Fibroblast of upper back skin (primary cell): ENCODE measurements at regions not wholly inside any gene's neighbourhood (a gene's known extent, or its start where the extent isn't known, plus 50 kb on each side); places are given as distances from the start of the nearest gene placed in this dataset.
"Not testable (repeated sequence)": the region's sequence is repeated elsewhere in the genome, so short reads cannot be mapped to it uniquely, and the experiment has no call there.

Source experiments
- DNase-seq: peaks from one replicate; pipeline ENCODE4 v3.0.0-alpha.2; 2013

- DNase-seq = no peak
Measured at GRCh38 chr6:140354296-140354695, 979.8 kb upstream of the CITED2 start.

- no peak for DNase-seq
Measured at GRCh38 chr6:140353536-140353935, 979.1 kb upstream of the CITED2 start.

DNA sequence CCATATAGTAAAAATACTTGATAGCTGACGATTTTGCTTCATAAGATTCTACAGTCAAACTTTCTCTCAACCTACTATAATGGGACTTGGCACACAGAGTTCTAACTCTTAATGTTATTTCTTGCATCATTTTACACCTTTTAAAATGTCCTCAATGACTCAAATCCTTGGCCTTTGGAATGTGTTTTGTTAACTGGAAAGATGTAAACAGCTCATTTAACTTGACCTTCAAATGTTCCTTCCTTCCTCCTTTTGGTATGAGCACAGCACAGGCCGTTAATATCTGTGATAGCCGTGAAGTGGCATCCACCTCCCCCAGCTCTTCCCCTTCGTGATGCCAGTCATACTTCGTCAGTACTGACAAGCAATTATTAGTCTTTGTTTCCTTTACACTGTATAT lies 972.0 kb upstream of the CITED2 start:
- no peak for DNase-seq

GRCh38 chr6:140345935-140346334 lies 971.5 kb upstream of the CITED2 start:
- no peak for DNase-seq

GRCh38 chr6:140344142-140344913 lies 969.9 kb upstream of the CITED2 start:
- DNase-seq = peak; percentile 73

GRCh38 chr6:140343128-140343527 lies 968.7 kb upstream of the CITED2 start:
- no peak for DNase-seq

GRCh38 chr6:140341272-140341671 lies 966.8 kb upstream of the CITED2 start:
- DNase-seq = no peak

DNA sequence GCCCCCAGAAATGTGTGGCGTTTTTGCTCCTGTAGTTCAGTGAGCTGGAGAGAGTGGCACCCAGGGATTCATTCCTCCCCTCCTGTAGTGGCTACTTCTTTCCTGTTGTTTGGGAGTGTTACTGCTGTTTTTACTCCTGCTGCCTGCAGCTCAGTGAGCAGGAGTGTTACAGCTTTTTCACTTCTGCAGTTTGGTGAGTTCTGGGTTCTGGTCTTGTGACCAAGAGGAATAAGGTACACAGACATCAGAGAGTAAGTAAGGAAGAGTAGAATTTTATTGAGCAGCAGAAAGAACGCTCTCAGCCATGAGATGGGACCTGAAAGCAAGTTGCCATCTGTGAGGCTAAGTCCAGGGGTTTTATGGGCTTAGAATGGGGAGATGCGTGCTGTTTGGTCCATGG lies 966.3 kb upstream of the CITED2 start:
- DNase-seq = no peak

DNA sequence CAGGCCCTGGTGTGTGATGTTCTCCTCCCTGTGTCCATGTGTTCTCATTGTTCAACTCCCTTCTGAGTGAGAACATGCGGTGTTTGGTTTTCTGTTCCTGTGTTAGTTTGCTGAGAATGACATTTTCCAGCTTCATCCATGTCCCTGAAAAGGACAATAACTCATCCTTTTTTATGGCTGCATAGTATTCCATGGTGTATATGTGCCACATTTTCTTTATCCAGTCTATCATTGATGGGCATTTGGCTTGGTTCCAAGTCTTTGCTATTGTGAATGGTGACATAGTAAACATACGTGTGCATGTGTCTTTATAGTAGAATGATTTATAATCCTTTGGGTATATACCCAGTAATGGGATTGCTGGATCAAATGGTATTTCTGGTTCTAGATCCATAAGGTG lies 964.6 kb upstream of the CITED2 start:
- not testable (repeated sequence) for DNase-seq

GRCh38 chr6:140321891-140322290 lies 947.4 kb upstream of the CITED2 start:
- no peak for DNase-seq

DNA sequence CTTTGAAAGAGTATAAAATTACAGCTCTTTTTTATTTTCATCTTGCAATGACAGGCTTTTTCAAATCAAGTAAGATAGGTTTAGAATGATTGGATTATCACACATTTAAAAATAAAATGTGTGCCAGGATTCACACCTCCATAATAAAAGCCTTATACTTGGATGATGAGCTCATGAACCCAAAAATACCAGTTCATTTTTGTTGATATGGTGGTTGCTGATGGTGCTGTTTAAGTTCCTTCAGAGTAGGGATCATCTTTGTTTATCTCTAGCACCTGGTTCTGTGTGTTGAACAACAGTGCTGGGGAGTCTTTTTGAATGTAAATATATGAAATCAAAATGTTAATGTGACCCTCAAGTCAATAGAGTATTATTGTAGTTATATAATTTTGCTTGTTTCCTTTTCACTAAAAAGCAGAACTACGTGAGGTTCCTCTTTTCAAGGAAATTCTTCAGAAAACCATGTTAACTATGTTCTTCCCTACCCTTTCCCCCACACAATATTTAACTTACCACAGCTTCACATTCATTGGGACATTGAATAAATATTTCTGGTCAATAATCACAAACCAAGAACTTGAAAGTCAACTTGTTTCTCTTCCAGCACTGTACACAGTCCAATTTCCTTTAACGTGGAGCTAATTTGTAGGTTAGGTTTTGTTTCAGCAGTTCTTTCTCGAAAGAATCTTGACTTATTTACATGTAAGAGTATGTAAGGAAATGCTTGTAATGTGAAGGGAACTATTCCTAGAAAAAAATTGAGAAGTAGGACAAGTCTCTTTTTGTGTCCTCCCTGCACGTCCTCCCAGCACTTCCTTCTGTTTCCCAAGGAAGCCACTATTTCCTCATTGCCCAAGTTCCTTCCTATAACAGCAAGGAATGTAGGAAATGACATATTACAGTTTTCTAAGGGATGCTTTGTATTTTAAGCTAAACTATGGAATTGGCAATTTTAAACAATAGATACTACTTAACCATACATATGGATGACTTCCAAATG lies 945.9 kb upstream of the CITED2 start:
- DNase-seq = no peak

DNA sequence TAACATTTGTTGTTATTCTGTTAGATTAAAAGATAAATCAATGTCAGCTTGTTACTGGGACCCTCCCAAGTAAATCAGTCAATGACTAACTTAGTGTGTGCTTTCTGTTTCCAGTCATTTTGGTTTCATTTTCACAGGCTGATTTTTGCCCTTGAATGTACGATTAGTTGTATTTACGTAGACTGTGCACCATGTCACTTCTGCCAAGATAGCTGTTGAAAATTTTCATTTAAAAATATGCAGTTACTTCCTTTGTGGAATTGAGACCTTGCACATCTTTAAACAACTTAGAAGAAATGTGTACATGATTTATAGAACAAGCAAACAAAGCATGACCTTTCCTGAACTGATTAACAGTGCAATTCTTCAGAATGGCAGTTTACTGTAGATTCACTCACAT lies 944.8 kb upstream of the CITED2 start:
- DNase-seq = peak; percentile 46

GRCh38 chr6:140318408-140318807 lies 944.0 kb upstream of the CITED2 start:
- DNase-seq = no peak

GRCh38 chr6:140317950-140318349 lies 943.5 kb upstream of the CITED2 start:
- no peak for DNase-seq

DNA sequence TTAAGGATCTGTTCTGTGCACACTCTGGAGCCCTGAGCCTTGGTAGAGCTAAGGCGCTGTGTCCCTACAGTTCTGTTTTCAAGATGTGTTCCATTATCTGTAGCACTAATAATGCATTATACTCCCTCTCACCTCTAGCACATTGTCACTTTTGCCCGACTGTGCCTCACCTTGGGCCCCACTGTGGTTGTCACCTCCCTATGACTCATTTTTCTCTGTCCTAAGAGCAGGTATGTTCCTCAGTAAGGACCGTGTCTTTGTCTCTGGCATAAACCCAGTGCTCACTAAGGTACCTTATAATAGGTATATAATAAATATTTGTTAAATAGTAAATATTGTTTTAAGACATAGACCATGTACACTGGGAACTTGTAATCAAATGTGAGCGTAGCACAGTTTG lies 942.5 kb upstream of the CITED2 start:
- no peak for DNase-seq

DNA sequence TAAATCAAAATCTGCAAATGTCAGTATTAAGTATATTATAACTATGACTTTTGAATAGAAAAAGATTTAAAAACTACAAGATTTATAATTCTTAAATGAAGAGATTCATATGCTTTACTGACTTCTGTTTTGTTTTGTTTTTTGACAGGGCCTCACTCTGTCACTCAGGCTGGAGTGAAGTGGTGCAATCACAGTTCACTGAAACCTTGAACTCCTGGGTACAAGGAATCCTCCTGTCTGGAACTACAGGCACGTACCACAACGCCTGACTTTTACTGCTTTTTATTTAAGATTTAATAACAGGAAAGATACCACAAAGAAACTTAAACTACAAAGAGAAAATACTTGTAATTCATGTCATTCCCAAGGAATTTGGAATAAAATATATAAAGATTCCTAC lies 940.2 kb upstream of the CITED2 start:
- DNase-seq = no peak

DNA sequence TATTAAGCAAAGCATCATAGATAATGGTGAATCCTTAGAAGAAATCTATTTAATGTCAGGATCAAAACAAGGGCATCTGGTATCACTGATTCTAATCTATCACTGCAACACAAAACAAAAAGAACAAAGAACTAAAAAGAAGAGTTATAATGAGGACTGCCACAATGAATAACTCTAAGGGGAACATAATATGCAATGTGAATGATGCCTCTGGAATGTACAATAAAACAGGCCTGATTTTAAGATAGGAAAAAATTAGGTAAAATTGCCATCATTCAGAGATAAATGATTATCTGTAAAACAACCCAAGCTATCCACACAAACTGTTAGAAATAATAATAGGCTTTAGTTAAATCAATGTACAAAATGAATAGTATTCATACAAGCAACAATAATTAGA lies 936.7 kb upstream of the CITED2 start:
- peak; percentile 14 for DNase-seq

DNA sequence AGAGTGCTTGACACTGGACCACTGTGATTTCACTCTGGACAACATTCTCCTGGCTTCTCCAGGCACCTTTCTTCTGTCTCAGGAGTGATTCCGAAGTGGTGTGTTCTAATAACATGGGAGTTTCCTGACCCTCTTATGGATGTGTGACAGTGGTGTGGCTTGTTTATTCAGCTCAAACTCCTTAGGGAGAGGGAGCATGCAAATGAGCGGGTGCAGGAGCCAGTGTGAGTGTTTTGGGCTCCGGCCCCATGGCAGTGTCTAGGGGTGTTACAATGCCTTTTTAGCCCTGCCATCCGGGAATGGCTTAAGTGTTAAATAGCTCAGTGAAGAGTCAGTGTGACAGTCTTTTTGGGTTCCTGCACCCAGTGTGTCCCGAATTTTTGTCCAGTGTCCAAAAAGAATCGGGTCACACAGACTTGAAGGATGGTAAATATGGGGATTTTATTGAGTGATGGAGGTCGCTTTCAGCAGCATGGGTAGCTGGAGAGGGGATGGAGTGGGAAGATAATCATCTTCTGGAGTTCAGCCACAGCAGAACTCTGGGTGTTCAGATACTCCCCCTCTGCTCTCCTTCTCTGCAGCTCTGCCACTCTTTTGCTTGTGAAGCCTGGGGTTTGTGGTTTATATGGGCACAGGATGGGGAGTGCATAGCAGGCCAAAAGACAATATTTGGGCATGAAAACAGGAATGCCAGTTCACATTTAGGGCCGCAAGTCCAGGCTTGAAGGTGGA lies 928.9 kb upstream of the CITED2 start:
- no peak for DNase-seq

GRCh38 chr6:140300331-140300730 lies 925.9 kb upstream of the CITED2 start:
- DNase-seq = no peak

DNA sequence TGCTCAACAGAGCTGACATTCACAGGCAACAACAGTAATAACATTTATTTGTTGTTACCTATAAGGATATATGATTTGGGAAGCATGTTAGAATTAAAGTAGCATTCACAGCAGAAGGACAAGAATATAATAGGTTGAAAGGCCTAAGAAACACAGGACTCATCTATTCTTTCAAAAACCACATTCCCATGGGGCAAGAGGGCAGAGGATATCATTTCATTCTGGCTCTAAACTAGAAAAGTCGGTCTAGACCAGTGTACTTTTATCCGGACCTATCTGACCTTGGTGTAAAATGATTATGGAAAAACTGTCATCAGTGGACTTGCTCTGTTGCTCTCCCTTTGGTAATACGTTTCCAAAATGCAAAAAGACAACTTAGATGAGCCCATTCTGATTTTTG lies 914.7 kb upstream of the CITED2 start:
- no peak for DNase-seq

DNA sequence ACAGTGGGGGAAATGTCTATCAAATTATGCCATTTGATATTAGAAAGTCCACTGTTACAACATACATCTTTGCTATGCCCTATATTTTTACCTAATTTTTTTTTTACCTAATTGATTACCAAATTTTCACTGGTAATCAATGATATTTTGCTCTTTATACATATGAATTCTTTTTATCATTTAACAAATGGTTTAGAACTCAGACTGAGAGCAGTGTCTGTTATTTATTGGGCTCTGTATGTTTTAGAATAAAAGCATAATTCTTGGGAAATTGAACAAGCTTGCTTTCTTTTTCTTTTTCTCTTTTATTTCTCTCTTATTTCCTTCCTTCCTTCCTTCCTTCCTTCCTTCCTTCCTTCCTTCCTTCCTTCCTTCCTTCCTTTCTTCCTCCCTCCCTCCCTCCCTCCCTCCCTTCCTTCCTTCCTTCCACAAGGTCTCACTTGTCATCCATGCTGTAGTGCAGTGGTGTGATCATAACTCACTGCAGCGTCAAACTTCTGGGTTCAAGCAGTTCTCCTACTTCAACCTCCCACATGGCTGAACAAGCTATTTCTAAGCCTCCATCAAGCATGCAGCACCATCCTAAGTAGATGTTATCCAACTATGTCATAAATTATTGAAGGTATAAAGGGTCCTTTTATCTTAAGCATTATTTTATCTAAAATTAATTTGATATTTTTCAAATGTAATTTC lies 911.7 kb upstream of the CITED2 start:
- no peak for DNase-seq

GRCh38 chr6:140285471-140285870 lies 911.0 kb upstream of the CITED2 start:
- DNase-seq = peak; percentile 20

DNA sequence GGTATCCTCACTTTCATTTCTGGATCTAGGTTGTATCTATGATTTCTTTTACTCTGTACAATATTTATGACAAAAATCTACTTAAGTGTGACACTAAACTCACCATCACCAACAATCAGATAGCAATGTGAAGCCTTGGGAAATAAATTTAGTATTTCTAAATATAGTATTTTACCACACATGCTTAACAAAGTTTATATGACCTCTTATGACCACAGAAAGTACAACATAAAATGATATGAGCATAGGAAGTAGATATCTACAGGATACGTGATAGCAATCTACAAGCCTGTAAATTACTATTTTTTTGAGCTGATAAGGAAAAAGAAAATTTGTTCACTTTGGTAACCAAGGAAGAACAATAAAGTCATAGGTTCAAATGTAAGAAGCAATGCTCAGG lies 910.4 kb upstream of the CITED2 start:
- no peak for DNase-seq
